Epithelial cell of prostate (primary cell): ENCODE measurements at regions not wholly inside any gene's neighbourhood (a gene's known extent, or its start where the extent isn't known, plus 50 kb on each side); places are given as distances from the start of the nearest gene placed in this dataset.

Experiments used
- DNase-seq: peaks from one replicate; pipeline ENCODE4 v3.0.0-alpha.2; 2011; ENCODE audit warnings: low read depth, low spot score
- H3K27ac ChIP-seq: fragments of 450-650 bp; 2 replicates; pipeline ENCODE4 v1.5.1; 2017; ENCODE audit warnings: mild to moderate bottlenecking

DNA sequence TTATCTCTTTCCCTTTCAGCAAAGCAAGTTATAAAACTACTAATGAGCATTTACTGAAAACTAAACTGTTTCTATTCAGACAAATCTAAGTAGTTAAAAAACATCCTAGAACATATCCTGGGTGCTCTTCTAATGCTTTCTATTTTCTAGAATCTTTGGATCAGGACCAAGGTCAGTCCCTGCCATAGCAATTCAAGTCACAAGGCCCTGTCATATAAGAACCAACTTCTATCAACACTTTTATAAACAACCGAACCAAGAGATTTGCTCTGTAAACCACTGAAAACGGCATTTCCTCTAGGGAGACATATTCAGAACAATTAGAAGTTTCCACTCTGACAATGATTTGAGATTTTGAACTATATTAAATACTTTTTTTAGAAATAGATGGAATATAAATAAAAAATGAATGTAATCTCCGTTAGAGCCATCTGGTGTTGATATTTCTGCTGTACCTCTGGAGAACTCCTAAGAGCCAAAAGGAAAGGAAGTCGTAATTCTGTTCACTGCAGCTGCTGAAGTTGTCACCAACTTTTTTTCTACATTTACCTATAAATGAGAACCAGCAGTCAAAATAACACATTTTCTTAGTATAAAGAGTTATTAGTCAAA lies 51.4 kb upstream of the LGSN start:
- H3K27ac ChIP-seq: no peak overlapping the region
- no peak for DNase-seq

DNA sequence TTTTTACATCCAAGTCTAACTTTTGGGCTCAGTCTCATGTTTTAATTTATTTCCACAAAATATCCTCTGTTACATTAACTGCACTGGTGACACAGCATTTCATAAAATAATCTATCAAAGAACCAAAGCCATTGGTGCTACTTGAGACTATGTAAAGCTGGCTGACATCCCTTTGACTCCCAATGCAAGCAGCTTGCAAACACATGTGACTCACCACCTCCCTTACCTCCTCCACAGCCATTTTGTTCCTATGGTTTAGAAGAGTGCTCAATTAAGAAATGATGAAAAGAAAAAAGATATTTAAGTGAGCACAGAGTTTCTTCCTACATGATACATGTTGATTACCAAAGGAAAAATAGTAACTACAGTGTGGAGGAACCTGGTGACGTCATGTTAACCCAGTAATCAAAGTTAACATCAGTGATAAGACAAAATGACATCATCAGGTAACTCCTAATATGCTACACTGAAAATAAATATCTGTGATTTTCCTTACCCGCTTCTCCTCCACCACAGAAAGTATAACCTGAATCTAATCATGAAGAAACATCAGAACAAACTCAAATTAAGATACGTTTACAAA lies 53.3 kb upstream of the LGSN start:
- no peak overlapping the region for H3K27ac ChIP-seq

DNA sequence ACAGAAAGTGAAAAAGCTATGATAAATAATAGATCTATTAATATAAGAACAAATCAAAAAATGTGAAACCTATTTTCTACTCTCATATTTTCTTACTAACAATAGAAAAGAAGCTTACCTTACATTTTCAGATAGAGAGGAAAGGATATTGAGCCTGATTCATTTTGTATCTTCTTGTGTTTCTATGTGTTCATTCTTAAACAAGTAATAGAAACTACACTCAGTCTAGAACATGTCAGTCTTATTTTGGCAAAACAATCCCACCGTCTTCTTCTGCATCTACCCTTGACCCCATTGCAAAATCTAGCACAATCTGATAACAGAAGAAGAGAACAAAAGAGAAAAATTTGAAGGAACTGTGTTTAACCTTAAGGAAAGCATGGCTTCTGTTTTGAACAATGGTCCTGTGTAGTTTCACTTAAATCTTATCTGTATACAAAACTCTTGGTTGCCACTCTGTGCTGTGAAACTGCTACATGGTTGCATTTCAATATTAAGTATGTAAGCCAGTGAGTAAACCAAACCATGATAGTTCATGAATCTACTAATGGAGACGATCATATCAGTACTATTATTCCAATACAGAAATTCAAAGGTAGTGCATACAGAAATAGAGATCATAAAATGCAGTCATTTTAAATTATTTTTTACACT lies 69.5 kb upstream of the LGSN start:
- DNase-seq: no peak
- no peak overlapping the region for H3K27ac ChIP-seq

More for the DNA sequence above, 53.3 kb upstream of the LGSN start:
- DNase-seq: no peak

DNA sequence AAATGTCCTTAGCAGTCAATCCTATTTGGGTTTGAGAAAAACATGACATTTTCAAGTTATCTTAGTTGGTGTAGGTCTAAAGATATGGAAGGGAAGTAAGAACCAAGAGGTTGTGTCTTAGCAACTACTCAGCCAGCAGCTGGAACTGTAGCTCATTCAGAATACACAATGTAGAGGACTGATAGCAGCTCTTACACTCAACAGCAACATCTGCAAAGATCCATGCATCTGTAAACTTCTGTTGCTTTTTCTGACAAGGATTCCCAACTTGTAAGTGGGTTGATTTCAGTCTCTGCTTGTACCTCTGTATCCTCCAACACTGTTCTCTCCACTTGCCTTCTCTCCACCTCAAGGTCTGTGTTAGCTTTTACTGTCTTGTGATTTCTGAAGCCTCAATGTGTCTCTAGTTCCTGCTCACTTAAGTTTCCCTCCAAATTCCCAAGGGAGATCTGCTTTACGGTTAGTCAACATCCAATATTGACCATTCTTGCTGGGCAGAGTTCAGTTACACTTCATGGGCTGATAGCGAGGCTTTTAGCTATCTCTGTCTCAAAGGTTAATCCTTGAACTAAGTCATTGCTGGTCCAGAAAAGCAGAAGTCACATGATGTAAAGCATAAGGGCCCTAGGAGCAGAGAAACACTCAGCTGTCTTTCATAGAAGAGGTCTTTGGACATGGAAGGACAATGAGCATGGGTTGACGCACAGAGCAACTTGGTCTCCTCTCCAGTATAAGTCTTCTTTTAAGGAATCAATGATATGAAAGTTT lies 71.6 kb upstream of the LGSN start:
- no peak for DNase-seq
- H3K27ac ChIP-seq: no peak overlapping the region

DNA sequence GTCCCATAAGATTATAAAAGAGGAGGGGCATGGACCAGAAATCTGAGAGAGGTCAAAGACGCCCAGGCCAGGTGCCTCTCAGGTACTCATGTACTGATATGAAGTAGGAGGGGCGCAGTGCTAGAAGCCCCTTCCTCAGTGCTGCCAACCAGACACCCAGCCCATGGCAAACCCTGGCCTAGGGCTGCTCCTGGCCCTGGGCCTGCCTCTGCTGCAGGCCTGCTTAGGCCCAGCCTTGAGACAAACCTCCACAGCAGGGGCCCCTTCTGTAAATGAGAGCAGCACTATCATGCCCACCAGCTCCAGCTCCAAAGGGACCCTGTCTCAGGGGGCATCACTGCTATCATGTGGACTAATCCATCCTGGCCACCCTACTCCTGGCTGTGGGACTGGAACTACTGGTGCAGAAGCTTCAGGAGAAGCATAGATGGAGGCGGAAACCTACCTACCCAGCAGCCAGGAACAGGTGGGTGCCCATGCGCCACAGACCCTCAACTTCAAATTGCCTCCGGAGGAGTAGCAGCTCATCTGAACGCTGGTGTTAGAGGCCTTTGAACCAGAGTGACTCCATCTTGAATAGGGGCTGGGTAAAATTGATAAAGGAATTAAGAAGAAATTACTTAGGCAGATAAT lies 72.4 kb upstream of the LGSN start:
- no peak for DNase-seq
- no peak overlapping the region for H3K27ac ChIP-seq

DNA sequence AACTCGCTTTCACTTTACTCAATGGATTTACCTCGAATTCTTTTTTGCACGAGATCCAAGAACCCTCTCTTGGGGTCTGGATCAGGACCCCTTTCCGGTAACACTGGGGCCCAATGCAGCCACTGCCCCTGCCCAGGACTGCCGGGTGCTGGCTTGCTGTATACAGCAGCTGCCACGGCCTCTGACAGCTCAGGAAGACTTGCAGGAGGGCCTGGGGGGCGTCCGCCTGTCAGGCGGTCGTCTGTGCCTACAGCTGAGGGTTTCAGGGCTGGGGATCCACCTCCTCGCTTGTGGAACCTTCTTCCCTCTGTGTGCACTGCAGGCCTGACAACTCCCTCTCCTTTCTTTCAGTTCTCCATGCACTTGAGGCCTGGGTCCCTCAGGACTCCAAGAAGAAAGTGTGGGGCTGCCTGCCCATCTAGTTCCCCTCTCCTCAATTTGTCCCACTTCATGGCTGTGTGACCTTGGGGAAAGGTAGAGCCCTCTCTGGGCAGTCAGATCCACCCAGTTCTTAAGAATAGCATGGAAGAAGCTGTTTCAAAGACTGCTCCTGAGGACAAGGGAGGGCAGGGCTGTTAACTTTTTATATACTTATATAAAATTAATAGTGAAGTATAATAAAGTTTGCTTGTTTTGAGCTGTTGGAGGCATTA lies 75.0 kb upstream of the LGSN start:
- H3K27ac ChIP-seq: no peak overlapping the region
- no peak for DNase-seq

DNA sequence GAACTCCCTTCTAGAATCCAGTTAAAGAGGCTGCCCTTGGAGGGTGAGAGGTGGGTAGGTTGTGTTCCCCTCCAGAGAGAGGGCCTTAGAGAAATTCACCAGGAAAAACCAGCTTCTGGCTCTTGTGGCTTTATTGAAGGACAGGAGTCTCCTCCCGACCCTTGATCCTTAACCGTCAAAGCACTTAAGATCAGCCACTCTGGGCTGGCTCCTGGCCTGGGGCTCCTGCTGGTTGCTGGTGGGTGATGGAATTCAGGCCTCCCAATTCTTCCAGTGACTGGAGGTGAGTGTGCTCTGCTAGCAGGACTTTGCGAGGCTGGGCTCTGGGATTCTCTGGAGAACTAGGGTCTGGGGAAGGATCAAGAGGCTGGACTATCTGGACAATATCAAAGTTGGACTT lies 75.6 kb upstream of the LGSN start:
- DNase-seq: no peak
- no peak overlapping the region for H3K27ac ChIP-seq

DNA sequence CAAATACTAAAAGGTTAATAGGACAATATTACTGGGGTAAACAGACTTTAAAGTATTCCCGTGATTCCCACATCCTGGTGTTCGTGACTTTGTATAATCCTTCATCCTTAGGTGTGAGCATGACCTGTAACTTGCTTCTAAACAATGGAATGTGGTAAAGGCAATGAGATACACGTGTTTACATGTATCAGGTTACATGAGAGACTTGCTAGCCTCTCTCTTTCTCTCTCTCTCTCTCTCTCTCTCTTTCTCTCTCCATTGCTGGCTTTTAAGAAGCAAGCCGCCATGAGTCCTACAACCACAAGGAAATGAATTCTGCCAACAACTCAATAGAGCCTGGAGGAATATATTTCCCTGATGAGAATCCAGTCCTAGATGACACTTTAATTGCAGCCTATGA lies 83.9 kb upstream of the LGSN start:
- no peak for DNase-seq
- no peak overlapping the region for H3K27ac ChIP-seq

DNA sequence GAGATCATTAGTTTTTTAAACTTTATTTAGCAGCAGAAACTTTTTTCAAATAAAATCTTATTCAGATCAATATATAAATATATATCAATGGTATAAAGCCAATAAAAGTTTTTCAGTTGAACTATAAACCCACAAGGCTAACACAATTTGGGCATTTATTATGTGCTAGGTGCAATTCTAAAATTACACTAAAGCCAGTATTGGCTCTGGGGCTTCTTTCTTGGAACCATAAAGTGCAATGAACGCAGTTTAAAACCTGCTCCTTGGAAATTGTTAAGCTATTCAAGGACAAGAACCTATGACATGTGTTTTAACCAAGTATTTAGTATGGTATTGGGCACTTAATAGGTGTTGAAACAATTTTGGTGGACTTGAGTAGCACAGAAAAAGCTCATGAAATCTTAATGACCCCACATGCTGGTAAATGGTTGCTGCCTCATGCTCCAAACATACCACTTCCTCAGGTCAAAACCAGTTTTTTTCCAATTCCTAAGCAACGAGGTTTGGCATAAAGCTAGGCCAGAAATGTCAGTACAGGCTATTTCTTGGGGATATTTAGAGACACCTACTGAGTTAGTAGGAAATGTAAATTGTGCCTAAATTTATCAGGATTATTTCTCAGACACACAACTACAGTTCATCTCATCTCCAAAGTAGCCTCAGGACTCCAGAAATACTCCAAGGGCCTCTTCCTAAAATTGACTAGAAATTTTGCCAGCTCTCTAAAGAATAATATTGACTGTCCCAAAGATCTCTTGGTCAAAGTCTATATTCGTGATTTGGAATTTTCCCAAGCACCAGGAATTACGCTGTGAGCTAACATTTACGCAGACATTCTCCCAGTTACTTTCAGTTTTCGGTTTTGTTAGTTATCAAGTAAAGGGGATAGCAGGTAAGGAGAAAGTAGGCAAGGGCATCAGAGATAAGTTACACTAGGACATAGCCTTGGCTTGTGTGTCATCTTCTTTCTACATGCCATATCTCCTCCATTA lies 90.9 kb upstream of the LGSN start:
- no peak overlapping the region for H3K27ac ChIP-seq
- DNase-seq: no peak

DNA sequence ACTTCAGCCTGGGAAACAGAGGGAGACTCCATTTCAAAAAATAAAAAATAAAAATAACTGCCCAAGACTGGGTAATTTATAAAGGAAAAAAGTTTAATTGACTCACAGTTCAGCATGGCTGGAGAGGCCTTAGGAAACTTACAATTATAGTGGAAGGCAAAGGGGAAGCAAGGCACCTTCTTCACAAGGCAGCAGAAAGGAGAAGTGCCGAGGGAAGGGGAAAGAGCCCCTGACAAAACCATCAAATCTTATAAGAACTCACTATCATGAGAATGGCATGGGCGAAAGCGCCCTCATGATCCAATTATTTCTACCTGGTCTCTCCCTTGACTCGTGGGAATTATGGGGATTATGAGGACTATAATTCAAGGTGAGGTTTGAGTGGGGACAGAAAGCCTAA lies 95.5 kb upstream of the LGSN start:
- no peak for DNase-seq
- no peak overlapping the region for H3K27ac ChIP-seq

DNA sequence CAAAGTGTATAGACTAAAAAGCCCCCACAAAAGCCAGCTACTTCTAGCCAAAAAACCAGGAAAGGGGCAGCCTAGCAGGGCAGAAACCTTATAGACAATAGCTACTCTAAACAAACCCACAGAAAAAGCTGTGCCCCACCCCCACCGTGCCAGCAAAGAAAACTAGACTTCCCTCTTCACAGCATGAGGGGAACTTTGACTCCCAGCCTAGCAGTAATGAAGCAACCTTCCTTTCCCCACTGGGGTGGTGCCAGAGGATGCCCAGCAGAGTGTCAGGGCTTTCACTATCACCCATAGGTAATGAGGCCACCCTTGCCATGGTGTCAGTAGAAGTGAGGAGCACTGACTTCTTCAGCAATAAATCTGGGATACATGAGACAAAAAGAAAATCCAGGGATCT lies 99.0 kb upstream of the LGSN start:
- DNase-seq: no peak
- H3K27ac ChIP-seq: no peak overlapping the region

DNA sequence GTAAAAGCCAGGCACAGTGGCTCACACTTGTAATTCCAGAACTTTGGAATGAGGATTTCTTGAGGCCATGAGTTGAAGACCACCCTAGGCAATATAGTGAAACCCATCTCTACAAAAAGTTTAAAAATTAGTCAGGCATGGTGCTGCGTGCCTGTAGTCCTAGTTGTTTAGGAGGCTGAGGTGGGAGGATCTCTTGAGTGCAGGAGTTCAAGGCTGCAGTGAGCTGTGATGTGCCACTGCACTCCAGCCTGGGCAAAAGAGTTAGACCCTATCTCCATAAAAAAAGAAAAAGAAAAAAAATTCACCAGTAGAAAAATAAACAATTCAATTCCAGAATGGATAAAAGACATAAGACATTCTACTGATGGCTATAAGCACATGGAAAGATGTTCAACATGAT lies 104.9 kb upstream of the LGSN start:
- no peak for DNase-seq

DNA sequence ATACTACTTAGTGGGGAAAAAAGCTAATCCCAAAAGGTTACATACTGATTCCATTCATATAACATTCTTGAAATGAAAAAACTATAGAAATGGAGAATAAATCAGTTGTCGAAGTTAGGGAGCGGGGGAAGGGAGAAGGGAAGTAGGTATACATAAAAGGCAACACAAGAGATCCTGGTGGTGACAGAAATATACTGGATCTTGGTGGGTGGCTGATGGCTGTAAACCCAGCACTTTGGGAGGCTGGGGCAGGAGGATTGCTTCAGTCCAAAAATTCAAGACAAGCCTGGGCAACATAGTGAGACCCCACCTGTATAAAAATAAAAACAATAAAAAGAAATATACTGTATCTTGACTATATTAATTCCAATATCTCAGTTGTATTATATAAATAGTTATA lies 105.7 kb upstream of the LGSN start:
- no peak overlapping the region for H3K27ac ChIP-seq
- no peak for DNase-seq

More for the DNA sequence above, 104.9 kb upstream of the LGSN start:
- H3K27ac ChIP-seq: no peak overlapping the region

DNA sequence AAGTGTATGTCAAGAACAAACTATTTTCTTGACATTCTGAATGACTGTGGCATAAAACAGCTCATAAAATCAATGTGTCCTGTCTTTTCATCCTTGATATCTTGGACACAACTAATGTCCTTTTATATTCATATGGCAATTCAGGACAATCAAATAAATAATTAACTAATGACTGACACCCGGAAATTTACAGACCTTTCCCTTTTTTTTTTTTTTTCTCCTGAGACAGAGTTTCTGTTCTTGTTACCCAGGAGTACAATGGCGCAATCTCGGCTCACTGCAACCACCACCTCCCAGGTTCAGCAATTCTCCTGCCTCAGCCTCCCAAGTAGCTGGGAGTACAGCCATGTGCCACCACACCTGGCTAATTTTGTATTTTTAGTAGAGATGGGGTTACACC lies 107.1 kb upstream of the LGSN start:
- DNase-seq: no peak
- H3K27ac ChIP-seq: no peak overlapping the region

DNA sequence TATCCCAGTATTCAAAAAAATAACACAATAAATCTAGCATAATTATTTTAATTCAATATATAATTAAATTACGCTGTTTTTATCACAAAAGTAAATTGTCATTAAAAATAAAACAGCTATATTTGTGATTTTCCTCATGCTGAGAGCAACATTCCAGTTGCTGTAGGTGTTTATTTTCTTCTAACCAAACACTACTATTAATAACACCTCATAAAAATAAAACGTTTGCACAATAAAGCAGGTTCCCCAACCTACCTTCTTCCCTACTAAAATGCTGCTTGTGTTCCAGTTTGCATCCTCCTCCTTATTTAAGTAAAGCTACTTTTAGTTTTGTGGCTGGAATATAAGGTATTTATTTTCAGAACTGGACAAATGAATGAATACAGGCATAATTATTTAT lies 108.2 kb upstream of the LGSN start:
- no peak overlapping the region for H3K27ac ChIP-seq
- no peak for DNase-seq

DNA sequence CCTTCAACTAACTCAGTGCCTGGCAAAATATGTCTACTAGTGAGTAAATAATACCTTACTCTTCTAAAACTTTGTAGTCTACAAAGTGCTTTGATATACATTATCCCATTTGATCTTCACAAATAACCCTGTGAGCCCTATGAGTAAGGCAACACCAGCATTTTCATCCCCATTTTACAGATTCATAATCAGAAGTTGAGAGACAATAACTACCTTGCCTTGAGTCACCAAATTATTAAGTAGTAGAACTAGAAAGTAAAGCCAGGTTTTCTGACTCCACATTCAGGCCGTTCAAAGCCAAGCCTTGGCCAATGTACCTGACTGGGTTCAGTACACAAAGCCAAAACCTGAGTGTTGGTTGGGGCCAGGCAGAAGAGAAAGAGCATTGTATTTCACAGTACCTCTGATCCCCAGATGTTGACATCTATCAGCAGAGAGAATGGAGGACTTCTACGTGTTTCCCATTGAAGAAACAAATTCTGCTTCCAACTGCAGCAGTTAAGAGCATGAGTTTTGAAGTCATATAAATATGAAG lies 111.3 kb upstream of the LGSN start:
- DNase-seq: no peak

DNA sequence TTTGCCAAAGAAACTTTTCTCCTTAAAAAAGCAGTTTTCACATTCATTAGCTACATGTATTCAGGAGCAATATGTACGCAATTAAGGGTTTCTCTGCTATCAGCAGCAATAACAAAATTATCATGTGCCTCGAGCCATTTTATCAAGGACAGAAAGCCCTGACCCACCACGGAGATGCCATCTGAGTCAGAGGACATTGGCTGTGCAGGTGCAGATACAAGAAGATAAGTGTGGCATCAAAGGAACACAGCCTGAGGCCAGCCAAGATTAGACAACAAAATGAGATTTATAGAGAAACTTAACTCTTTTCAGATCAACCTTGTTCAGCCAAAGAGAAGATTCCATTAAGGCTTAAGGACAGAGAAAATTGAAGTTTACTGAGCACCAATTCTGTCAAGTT lies 115.2 kb upstream of the LGSN start:
- no peak for DNase-seq
- no peak overlapping the region for H3K27ac ChIP-seq

More for the DNA sequence above, 111.3 kb upstream of the LGSN start:
- no peak overlapping the region for H3K27ac ChIP-seq

DNA sequence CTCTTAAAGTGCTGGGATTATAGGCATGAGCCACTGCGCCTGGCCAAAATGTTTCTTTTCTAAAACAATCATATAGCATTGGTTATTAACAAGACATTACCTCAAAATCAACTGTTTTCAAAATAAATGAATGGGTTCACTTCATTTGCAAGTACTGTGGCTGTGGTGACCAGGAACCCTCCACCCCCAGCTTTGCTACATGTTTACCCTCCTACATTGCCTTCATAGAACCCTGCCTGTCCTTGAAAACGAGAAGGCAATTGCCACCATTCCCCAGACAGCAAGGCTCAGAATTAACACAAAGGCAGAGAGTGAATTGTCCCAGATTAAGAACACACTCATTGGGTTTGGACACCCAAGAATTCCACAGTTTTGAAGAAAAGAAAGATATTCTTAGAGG lies 116.6 kb upstream of the LGSN start:
- H3K27ac ChIP-seq: no peak overlapping the region
- DNase-seq: no peak

DNA sequence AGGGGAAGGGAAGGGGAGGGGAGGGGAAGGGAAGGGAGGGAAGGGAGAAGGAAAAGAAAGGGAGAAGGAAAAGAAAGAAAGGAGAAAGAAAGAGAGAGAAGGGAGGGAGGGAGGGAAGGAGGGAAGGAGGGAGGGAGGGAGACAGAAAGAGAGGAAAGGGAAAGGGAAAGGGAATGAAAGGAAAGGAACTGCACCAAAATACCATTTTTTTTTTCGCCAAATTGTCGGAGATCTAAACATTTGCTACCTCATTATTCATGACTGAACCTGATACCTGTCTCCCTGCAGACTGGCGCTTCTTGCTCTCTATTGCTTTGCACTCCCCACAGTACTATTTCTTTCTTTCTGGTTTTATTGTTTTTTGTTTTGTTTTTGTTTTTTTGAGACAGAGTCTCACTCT lies 117.3 kb upstream of the LGSN start:
- DNase-seq: no peak
- no peak overlapping the region for H3K27ac ChIP-seq
